GM18907 (cell line): ENCODE measurements at regions not wholly inside any gene's neighbourhood (a gene's known extent, or its start where the extent isn't known, plus 50 kb on each side); places are given as distances from the start of the nearest gene placed in this dataset.

Source experiments
- ATAC-seq: cut with Tn5 transposase; IDR thresholded peaks from one replicate; pipeline ENCODE4 v1.9.1; 2021; ENCODE audit warnings: mild to moderate bottlenecking, moderate library complexity; ENCODE audit not compliant: unreplicated experiment

GRCh38 chr22:48530666-48531065, 1297.0 kb downstream of the BRD1 start:
- ATAC-seq: no peak

GRCh38 chr22:48528221-48528915, 1299.3 kb downstream of the BRD1 start:
- no peak for ATAC-seq

GRCh38 chr22:48523761-48524160, 1303.9 kb downstream of the BRD1 start:
- ATAC-seq: no peak

- no peak for ATAC-seq
Observed at GRCh38 chr22:48523091-48523490, 1304.6 kb downstream of the BRD1 start.

- no peak for ATAC-seq
Observed at GRCh38 chr22:48522271-48522670, 1305.4 kb downstream of the BRD1 start.

GRCh38 chr22:48520884-48521588, 1306.6 kb downstream of the BRD1 start:
- ATAC-seq: no peak

GRCh38 chr22:48520207-48520606, 1307.5 kb downstream of the BRD1 start:
- no peak for ATAC-seq

- no peak for ATAC-seq
Observed at GRCh38 chr22:48517039-48518030, 1310.3 kb downstream of the BRD1 start.

- no peak for ATAC-seq
Observed at GRCh38 chr22:48516571-48516970, 1311.1 kb downstream of the BRD1 start.

GRCh38 chr22:48515571-48516200, 1312.0 kb downstream of the BRD1 start:
- ATAC-seq: no peak

- ATAC-seq: no peak
Observed at GRCh38 chr22:48513929-48514328, 1313.7 kb downstream of the BRD1 start.

- ATAC-seq: no peak
Observed at GRCh38 chr22:48513446-48513845, 1314.2 kb downstream of the BRD1 start.

- ATAC-seq: no peak
Observed at GRCh38 chr22:48511781-48512327, 1315.8 kb downstream of the BRD1 start.

GRCh38 chr22:48511211-48511610, 1316.5 kb downstream of the BRD1 start:
- no peak for ATAC-seq

GRCh38 chr22:48510599-48510998, 1317.1 kb downstream of the BRD1 start:
- ATAC-seq: no peak

GRCh38 chr22:48507595-48508350, 1319.9 kb downstream of the BRD1 start:
- ATAC-seq: no peak

- no peak for ATAC-seq
Observed at GRCh38 chr22:48507171-48507570, 1320.5 kb downstream of the BRD1 start.

GRCh38 chr22:48506506-48507145, 1321.0 kb downstream of the BRD1 start:
- ATAC-seq: no peak

- no peak for ATAC-seq
Observed at GRCh38 chr22:48505891-48506290, 1321.8 kb downstream of the BRD1 start.
